ENCODE measurements at regions not wholly inside any gene's neighbourhood (a gene's known extent, or its start where the extent isn't known, plus 50 kb on each side); places are given as distances from the start of the nearest gene placed in this dataset.
"Not testable (repeated sequence)": the region's sequence is repeated elsewhere in the genome, so short reads cannot be mapped to it uniquely, and the experiment has no call there.

DNA sequence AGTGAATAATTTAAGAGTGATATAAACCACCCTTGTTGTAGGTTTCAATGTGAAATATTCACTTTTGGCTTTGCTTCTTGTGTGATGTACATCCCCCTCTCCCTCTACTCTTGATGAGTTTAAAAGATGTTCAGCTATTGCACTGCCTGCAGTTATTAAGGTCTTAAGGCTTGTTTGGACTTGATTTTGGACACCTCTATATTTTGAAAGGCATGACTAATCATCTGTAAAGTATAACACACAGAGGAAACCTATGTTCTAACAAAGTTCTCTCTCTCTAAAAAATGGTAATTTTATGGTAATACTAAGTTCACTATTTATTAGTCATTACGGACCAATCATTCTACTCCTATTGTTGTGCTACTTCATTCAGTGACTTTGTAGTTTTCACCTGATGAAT is 1719.9 kb downstream of the GRIK2 start:
- DNase-seq: no peak

DNA sequence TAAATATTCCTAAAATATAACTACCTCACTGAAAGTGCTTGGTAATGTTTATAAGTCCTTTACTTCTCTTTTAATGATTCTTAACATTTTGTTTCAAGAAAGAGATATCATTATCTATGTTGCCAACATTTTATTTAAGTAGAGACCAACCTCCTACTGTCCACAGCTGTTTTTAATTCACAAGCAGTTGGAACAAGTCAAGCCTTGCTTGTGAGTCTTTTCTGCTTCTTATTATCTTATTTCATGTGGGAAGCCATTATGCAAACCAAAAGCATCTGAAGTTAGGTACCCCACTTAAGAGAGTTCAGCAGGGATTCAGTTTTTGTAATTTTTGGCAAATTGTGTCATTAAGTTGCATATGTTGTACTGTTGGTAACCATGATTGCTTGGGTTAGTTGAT is 1714.5 kb downstream of the GRIK2 start:
- no peak for DNase-seq

DNA sequence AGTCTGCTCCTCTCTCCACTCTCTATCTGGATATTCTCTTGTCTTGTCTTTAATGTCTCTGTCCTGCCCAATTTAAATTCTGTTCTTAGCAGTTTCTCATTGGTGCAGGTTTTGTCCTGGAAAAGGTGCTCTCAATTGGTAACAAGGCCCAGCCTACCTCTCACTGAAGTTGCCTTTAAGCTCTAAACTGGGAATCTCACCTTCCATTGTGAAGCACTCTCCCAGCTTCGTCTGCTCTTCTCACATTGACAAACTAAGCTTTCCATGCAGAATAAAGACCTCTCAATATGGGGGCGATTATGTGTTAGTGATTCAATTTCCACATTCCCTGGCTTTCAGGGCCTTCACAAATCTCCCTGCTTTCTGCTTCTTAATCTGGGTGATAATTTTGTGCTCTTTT is 1712.2 kb downstream of the GRIK2 start:
- no peak for DNase-seq

DNA sequence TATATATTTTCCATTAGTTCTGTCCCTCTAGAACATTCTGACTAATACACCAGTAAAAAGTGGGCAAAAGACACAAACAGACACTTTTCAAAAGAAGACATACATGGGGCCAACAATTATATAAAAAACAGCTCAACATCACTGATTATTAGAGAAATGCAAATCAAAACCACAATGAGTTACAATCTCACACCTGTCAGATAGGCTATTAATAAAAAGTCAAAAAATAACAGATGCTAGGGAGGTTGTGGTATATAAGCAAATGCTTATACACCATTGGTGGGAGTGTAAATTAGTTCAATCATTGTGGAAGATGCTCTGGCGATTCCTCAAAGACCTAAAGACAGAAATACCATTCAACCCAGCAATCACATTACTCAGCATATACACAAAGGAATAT is 1707.8 kb downstream of the GRIK2 start:
- no peak for DNase-seq

DNA sequence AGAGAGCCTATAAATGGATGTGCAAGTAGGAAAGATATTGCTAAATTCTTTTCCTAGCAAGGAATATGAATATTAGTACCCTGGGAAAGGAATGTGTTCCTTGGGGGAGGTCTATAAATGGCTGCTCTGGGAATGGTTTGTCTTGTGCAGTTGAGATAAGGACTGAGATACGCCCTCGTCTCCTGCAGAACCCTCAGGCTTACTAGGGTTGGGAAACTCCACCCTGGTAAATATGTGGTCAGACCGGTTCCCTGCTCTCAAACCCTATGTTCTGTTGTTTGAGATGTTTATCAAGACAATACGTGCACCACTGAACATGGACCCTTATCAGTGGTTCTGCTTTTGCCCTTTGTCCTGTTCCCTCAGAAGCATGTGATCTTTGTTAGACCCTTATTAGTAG is 1698.9 kb downstream of the GRIK2 start:
- not testable (repeated sequence) for DNase-seq

DNA sequence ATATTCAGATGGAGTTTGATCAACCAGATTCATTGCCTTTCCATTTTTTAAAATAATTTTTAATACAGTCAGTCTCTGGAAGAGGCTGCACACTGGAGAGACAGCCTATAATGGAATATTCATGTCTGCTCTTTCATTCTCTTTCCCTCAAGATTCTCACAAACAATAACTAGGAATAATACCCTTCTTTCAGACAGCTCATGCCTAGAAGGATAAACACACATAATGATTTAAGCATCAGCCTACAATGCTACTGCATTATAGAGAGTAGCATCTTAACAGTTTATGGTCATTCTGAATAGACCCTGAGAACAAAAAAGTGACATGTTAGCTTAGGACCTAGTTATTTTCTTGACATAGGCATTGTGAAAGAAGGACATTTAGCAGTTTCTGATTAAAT is 1692.3 kb downstream of the GRIK2 start:
- no peak for DNase-seq

DNA sequence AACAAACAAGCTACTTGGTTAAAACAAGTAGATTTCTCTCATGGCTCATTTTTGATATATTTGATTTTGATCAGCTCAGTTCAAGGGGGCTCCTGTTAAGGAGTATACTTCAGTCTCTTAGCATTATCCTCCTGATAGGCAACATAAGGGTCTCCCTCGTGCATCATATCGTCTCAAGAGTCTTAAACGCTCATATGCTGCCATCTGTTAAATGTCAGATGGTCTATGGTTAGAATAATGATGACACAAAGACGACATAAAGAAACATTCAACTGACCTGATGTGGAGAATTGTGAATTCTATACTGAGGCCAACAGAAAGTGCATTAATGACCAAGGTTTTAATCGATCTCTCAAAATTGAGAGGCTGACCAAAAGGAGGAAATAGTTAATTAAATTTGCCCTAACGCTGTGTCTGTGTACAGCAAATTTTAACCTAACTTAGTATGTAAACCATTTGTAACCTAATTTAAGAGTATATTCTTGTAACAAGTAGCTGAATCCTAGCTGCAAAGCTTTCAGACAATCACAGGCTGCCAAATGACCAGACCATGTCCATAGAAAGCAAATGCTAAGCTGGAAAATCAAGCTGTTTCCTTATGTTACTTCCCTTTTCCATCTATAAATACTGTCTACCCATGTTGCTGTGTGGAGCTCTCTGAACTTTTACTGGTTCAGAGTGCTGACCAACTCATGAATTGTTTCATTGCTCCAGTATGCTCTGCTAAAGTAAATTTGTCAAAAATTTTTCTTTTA is 1688.5 kb downstream of the GRIK2 start:
- DNase-seq: no peak

DNA sequence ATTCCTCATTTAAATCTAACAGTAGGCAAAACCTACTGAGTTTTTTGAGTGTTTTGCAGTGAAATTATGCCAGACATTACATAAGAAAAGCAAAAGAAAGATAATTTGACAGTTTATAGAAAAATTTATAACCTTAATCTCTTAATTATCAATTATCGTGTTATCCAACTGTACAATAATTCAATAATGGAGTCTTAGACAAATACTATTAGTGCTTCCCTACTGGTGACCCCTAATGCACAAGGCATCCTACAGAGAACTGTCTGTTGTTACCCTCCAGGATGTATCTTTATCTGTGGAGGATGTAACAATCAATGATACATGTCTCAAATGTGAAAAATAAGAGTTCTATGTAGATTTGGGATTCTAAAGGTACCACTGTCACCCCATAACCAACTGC is 1687.6 kb downstream of the GRIK2 start:
- no peak for DNase-seq

DNA sequence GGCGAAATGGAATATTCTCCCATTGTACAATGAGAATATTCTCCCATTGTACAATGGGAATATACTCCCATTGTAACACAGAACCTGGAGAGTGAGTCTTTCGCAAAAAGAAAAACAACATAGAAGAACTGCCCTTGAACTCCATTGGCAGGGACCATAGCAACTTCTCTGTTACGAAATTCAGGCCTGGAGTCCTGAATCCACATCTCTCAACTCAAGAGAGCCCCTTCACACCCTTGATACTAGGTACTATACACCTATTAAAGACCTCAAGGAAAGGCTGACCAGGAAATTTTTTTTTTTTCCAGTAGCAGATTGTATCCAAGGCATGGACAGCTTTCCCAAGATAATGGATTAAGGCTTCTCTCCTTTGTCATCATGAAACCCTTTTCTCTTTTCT is 1687.0 kb downstream of the GRIK2 start:
- no peak for DNase-seq

DNA sequence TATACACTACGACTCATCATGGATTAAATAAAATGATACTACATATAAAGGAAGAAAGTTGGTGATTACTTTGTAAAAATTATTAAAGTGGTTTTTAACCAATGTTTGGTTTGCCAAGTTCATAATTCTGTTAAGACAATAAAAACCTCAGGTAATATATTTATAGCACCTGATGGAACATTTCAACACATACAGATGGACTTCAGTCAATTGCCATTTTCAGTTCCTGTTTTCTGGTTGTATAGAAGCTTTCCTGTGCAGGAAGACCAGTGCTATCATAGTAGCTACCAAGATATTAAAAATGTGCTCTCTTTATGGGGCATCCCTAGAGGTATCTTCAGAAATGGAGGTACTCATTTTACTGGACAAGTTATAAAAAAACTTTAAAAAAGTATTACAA is 1686.4 kb downstream of the GRIK2 start:
- DNase-seq: no peak

DNA sequence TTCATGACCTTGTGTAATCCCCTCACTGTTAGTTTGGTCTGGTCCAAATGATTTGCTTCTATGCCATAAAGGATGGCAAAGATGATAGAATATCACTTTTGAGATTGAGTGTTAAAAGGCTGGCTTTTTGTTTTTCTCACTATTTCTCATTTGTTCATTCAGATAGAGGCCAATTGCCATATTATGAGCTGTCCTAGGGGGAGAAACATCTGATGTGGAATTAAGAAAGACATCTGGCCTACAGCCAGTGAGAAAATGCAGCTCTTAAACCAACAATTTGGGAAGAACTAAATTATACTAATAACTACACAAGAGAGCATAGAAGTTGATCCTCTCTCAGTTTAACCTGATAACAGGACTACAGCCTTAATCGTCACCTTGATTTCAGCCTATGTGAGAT is 1668.6 kb downstream of the GRIK2 start:
- DNase-seq: no peak

DNA sequence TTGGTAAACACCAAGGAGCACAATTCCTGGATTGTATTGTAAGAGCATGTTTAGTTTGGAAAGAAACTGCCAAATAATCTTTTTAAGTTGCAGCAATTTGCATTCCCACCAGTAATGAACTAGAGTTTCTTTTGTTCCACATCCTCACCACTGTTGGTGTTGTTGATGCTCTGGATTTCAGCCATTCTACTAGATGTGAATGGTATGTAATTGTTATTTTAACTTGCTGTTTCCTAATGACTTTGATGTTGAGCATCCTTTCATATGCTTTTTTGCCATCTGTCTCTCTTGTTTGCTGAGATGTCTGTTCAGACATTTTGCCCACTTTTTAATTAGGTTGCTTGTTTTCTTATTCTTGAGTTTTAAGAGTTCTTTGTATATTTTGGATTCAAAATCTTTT is 1654.1 kb downstream of the GRIK2 start:
- DNase-seq: no peak

DNA sequence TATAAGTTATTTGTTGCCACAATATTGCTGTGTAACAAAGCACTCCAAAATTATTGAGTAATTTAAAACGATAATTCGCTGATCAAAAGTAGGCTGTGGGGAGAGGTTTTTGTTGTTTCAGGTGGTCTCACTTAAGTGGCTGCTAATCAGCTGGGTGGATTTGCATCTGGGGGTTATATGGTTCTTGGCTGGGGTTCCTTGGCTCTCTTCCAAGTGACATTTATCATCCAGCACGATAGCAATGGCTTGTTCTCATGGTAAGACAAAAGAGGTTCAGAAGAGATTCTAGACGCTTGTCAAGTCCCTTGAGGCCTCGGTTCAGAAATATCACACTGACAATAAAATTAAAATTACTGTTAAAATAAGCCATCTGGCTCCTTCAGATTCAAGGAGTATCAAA is 1648.8 kb downstream of the GRIK2 start:
- DNase-seq: no peak

DNA sequence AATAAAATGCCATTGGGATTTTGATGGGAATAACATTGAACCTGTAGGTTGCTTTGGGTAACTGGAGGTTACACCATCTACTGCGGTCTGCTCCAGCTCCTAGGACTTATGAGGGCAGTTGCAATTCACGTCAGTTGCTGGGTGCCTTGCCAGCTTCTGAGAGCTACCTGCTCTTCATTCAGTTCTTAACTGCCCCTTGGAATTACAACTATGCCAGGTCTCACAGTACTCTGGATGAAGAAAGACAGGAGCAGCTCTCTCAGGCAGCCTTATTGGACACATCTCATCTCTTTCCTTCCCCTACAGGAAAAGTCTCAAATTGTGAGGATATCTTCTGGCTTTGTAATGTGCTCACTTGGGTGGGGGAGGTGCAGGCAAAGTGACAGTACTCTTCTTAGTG is 1643.3 kb downstream of the GRIK2 start:
- DNase-seq: no peak

DNA sequence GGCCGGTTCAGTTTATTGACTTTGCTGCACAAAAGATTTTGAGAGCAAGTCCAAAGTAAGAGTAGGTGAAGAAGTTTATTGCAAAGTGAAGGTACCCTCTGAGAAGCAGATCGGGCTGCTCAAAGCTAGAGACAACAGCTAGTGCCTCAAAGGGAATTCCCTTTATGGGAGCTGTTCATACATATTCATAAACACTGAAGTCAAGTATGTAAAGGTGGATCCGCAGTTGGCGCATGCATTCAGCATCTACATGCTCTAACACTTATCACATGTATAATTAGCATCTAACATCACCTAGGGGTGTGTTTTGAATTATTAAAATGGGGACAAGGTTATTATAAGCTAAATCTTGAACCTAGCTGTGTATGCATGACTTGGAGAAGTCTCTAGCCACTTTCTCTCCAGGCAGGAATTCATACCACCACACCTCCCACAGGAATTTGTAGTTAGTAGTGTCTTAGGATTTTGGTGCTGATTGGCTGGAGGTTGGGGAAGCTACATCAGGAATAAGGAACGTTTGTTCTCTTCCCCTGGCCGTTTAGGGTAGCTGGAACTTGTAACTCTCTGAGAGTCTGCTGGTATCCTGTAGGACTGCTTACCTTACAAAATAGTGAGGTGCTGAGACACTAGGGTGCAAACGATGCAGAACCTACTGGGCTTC is 1633.9 kb downstream of the GRIK2 start:
- DNase-seq: no peak

DNA sequence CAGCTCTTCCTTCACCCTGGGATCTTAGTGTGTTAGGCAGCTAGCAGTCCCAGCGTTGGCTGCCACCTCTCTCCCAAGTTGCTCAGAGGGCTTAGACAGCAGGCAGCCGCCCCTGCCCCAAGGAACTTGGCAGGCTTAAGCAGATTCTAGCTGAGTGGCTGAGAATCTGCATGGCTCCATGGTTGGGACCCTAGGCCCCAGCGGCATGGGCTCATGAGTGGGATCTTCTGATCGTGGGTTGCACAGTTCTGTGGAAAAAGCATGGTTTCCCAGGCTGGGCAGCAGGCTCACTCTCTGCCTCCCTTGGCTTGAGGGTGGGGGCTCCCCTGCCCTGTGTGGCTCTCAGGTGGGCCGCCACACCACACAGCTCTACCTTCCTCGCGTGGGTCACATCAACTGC is 1624.9 kb downstream of the GRIK2 start:
- DNase-seq: no peak

DNA sequence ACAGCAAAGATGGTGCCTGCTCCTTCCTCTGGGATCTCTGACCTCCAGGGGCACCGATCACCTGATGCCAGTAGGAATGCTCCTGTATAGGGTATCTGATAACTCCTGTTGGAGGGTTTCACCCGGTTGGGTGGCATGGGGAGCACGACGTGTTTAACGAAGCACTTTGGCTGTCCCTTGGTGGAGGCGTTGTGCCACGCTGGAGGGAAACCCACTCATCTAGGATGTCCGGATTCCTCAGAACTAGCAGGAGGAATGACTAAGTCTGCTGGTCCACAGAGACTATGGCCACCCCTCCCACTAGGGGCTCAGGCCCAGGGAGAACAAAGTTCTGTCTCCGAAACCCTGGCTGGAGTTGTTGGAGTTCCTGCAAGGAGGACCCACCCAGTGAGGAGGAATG is 1624.4 kb downstream of the GRIK2 start:
- no peak for DNase-seq

DNA sequence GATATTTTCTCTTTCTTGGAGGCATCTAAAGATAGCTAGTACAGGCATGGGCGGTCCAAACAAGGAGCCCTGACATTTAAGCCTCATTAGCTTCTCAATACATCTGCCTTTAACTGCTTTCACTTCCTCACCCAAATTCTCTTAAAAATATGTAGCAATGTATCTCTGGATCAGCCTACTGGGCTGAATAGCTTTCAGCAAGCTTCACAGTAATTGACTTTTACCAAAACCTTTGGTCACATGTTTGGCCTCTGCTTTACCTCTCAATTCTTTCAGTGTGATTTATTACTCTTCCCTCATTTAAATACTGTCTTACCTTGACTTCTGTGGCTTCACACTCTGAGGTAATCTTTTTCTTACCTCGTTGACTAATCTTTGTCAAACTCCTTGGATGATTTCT is 1618.1 kb downstream of the GRIK2 start:
- no peak for DNase-seq

DNA sequence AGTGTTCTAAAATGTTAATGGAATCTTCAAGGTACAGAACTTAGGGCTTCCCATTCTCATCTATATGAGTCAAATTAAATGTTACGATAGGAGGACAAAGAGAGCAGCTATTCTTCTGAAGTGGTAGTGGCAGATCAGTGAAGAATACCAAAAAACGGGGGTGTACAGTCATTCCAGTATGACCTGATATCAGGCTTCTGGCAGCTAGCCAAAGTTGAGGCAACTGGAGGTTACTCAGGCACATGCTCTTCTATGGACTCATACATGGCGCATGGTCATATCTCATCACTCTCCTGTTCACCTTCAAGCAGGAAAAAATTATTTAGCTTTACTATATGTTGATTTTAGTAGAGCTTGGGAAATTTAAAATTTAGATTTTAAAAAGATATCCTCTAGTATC is 1608.8 kb downstream of the GRIK2 start:
- DNase-seq: no peak

DNA sequence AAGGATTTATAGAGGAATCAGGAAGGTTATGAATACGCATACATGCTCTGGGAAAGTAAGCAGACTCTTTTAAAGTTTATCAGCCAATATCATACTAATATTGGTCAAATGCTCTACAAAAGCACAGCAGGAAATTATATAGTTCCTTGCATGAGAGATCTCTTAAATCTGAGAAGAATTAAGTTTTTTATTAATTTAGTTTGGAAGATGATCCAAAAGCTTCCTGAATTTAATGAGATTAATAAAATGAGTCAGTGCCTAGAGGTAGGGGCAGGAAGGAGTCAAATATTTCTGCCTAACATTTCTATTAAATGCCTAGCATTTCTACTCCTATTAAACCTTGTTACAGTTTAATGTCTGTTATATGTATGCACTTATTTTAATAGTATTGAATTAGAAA is 1608.2 kb downstream of the GRIK2 start:
- DNase-seq: no peak

DNA sequence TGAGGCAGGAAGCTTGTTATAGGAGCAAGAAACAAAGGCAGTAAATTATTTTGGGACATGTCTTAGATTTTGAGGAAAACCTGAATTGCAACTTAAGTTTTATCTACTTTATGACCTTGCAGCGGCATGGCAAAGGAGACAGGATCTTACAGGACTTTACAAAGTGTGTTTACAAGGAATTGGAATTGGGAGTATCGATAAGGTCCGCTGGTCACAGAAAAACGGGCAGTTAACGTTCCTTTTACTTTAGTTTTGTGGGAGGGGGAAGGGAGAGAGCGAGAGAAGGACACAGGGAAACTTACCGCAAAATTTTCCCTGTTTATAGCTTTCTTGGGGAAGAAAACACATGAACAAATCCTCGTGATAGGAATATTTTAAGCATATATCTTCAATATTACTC is 1607.2 kb downstream of the GRIK2 start:
- no peak for DNase-seq

DNA sequence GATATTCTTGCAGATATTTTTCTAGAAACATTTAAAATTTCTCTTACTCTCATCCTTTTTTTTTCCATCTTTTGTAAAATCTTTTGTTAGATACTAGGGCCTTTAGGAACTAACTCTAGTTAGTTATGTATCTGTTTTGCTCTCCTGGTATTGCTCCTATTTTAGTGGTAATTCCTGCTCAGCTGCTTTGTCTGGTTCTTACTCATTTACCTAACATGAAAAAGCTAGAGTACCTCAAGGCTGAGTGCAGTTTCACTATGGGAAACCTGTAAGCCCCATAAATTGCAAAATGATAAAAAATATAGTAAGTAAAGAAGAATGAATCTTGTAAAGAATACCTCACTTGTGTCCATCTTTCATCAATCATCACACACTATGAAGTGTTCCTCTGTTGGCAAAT is 1602.0 kb downstream of the GRIK2 start:
- DNase-seq: no peak

DNA sequence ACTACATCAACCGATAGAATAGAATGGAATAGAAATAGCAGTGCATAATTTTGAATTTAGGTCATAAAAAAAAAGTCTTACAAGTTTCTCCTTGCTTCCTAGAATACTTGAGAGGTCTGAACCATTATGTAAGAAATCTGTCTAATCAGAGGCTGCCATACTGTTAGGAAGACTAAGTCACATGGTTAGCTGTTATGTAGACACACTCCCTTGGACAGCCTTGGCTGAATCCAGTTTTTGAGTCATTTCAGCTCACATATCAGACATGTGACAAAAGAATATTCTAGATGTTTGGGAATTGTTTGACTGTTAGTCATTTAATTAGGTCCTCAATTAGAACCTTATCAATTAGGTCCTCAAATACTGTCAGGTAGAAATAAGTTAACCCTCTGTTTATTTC is 1601.4 kb downstream of the GRIK2 start:
- DNase-seq: no peak

DNA sequence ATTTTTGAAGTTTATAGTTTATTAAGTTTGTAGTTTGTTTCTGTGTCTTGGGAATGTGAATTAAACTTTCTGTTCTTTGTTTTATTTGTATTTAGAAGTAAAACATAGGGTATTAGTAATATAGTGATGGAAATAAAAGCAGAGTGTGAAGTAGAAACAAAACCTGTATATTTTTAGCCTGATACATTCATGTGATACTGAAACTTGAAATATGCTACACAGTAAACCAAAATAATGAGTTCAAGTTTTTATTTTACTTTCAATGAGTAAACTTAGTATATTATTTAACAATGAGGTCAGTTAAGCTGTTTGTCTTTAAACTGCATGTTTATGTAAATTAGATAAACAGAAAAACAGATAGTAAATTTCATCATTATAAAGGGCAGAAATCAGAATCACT is 1592.6 kb downstream of the GRIK2 start:
- DNase-seq: no peak

DNA sequence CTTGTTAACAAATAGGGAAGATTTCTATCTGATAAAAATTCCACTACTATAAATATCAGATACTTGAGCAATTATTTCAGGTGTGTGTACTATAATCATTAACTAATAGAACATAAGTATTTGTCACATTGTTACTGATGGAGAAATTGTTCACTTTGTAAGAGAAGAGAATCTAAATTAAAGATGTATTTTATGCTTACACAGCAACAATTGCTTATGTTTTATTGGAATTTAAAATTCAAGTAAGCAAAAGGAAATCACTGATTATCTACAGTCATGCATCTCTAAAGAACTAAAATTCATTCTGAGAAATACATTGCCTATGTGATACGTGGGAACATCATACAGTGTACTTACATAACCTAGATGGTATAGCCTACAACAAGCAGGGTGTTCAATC is 1590.8 kb downstream of the GRIK2 start:
- no peak for DNase-seq
